Stimulated activated naive B cell treated with anti-CD40 and anti-IgM and Interleukin-4, amounts not matched to agents 10 μg/mL and 1 μg/mL and 100 μg/mL, for 72 hours (primary cell): ENCODE measurements at regions not wholly inside any gene's neighbourhood (a gene's known extent, or its start where the extent isn't known, plus 50 kb on each side); places are given as distances from the start of the nearest gene placed in this dataset.
"Not testable (repeated sequence)": the region's sequence is repeated elsewhere in the genome, so short reads cannot be mapped to it uniquely, and the experiment has no call there.

ENCODE experiments used
- ATAC-seq, 2 donors: fragments of 150-1000 bp; cut with Tn5 transposase; replicated peaks; 2 replicates each; pipeline ENCODE4 v1.10.0; 2021; ENCODE audit warnings: moderate library complexity in 1 of 2
- DNase-seq: peaks from one replicate; pipeline ENCODE4 v3.0.0; 2021
- H3K27ac Mint-ChIP-seq: one replicate; pipeline ENCODE4 v1.8.0; 2022; ENCODE audit warnings: mild to moderate bottlenecking, mixed read lengths
- H3K27me3 Mint-ChIP-seq, 2 donors: one replicate each; pipeline ENCODE4 v1.8.0; 2022; ENCODE audit warnings: mixed read lengths in 2 of 2
- H3K36me3 Mint-ChIP-seq, 2 donors: one replicate each; pipeline ENCODE4 v1.8.0; 2022; ENCODE audit warnings: mixed read lengths in 2 of 2, mild to moderate bottlenecking in 1 of 2
- H3K4me1 Mint-ChIP-seq, 2 donors: one replicate each; pipeline ENCODE4 v1.8.0; 2022; ENCODE audit warnings: mixed read lengths in 2 of 2, mild to moderate bottlenecking in 1 of 2
- H3K4me3 Mint-ChIP-seq, 2 donors: one replicate each; pipeline ENCODE4 v1.8.0; 2022; ENCODE audit warnings: mild to moderate bottlenecking in 2 of 2, mixed read lengths in 2 of 2, moderate library complexity in 1 of 2
- H3K9me3 Mint-ChIP-seq, 2 donors: one replicate each; pipeline ENCODE4 v1.8.0; 2022; ENCODE audit warnings: mixed read lengths in 2 of 2, mild to moderate bottlenecking in 1 of 2

GRCh38 chr6:117761610-117762009 lies 86.3 kb downstream of the NUS1 start:
- Mint-ChIP-seq H3K36me3 (no peaks in the 10 kb centered on the region), H3K27me3 (no peaks in the 10 kb centered on the region), H3K9me3 (peaks cover 13 to 16% of the 10 kb centered on the region in 2 donors), H3K4me1 (no peaks in the 10 kb centered on the region), H3K27ac (no peak overlapping the region), H3K4me3 (no peak overlapping the region)
- DNase-seq (no peak), ATAC-seq (no peak)

GRCh38 chr6:117771403-117771802 lies 96.1 kb downstream of the NUS1 start:
- Mint-ChIP-seq H3K27me3 (no peaks in the 10 kb centered on the region), H3K36me3 (no peaks in the 10 kb centered on the region), H3K4me1 (no peaks in the 10 kb centered on the region), H3K4me3 (no peak overlapping the region), H3K27ac (no peak overlapping the region), H3K9me3 (peaks cover 4 to 9% of the 10 kb centered on the region in 2 donors)
- DNase-seq (peak; percentile 13), ATAC-seq (peak; percentile 92 to 97)

- Mint-ChIP-seq H3K36me3 (no peaks in the 10 kb centered on the region), H3K4me1 (no peaks in the 10 kb centered on the region), H3K9me3 (no peaks in the 10 kb centered on the region), H3K4me3 (no peak overlapping the region), H3K27me3 (peaks cover 0 to 4% of the 10 kb centered on the region in 2 donors), H3K27ac (no peak overlapping the region)
- DNase-seq (no peak), ATAC-seq (peak; percentile 37 to 68)
These were observed 101.2 kb downstream of the NUS1 start for GRCh38 chr6:117776441-117776840.

GRCh38 chr6:117781550-117781949 lies 106.3 kb downstream of the NUS1 start:
- DNase-seq: no peak
- peaks cover 0 to 4% of the 10 kb centered on the region in 2 donors for H3K9me3 Mint-ChIP-seq
- H3K27me3 Mint-ChIP-seq: peaks cover 0 to 4% of the 10 kb centered on the region in 2 donors
- no peak overlapping the region for H3K27ac Mint-ChIP-seq
- ATAC-seq: no peak
- H3K4me1 Mint-ChIP-seq: no peaks in the 10 kb centered on the region
- H3K4me3 Mint-ChIP-seq: no peak overlapping the region
- H3K36me3 Mint-ChIP-seq: no peaks in the 10 kb centered on the region

- no peaks in the 10 kb centered on the region for H3K36me3 Mint-ChIP-seq
- DNase-seq (no peak), ATAC-seq (peak in 1 of 2 donors; percentile 10)
- H3K4me1 Mint-ChIP-seq: no peaks in the 10 kb centered on the region
- peaks cover 0 to 4% of the 10 kb centered on the region in 2 donors for H3K27me3 Mint-ChIP-seq
- peaks cover 0 to 4% of the 10 kb centered on the region in 2 donors for H3K9me3 Mint-ChIP-seq
- no peak overlapping the region for H3K27ac Mint-ChIP-seq
- no peak overlapping the region for H3K4me3 Mint-ChIP-seq
These were observed 108.0 kb downstream of the NUS1 start for GRCh38 chr6:117783279-117783678.

GRCh38 chr6:117791012-117791411 lies 115.7 kb downstream of the NUS1 start:
- ATAC-seq: no peak
- Mint-ChIP-seq H3K4me3 (no peak overlapping the region), H3K4me1 (no peaks in the 10 kb centered on the region), H3K27ac (no peak overlapping the region), H3K27me3 (no peaks in the 10 kb centered on the region), H3K9me3 (peaks cover 0 to 5% of the 10 kb centered on the region in 2 donors), H3K36me3 (no peaks in the 10 kb centered on the region)
- DNase-seq: no peak

GRCh38 chr6:117795234-117795633 lies 111.8 kb upstream of the SLC35F1 start:
- no peak overlapping the region for H3K27ac Mint-ChIP-seq
- no peaks in the 10 kb centered on the region for H3K36me3 Mint-ChIP-seq
- H3K9me3 Mint-ChIP-seq: peaks cover 0 to 7% of the 10 kb centered on the region in 2 donors
- H3K4me3 Mint-ChIP-seq: no peak overlapping the region
- ATAC-seq (no peak), DNase-seq (no peak)
- no peaks in the 10 kb centered on the region for H3K27me3 Mint-ChIP-seq
- H3K4me1 Mint-ChIP-seq: no peaks in the 10 kb centered on the region

- not testable (repeated sequence) for H3K36me3 Mint-ChIP-seq, H3K9me3 Mint-ChIP-seq, H3K27ac Mint-ChIP-seq, H3K27me3 Mint-ChIP-seq, H3K4me1 Mint-ChIP-seq, DNase-seq, H3K4me3 Mint-ChIP-seq, ATAC-seq
These were observed 108.2 kb upstream of the SLC35F1 start for GRCh38 chr6:117798819-117799218.

- DNase-seq (no peak), ATAC-seq (no peak)
- Mint-ChIP-seq H3K4me1 (no peaks in the 10 kb centered on the region), H3K27me3 (peaks cover 0 to 6% of the 10 kb centered on the region in 2 donors), H3K27ac (no peak overlapping the region), H3K36me3 (no peaks in the 10 kb centered on the region), H3K4me3 (no peak overlapping the region), H3K9me3 (peaks cover 0 to 4% of the 10 kb centered on the region in 2 donors)
These were observed 96.8 kb upstream of the SLC35F1 start for GRCh38 chr6:117810269-117810668.

- DNase-seq (no peak), ATAC-seq (no peak)
- no peak overlapping the region for H3K27ac Mint-ChIP-seq
- H3K27me3 Mint-ChIP-seq: no peaks in the 10 kb centered on the region
- no peaks in the 10 kb centered on the region for H3K36me3 Mint-ChIP-seq
- H3K4me3 Mint-ChIP-seq: no peak overlapping the region
- H3K4me1 Mint-ChIP-seq: no peaks in the 10 kb centered on the region
- peaks cover 4 to 10% of the 10 kb centered on the region in 2 donors for H3K9me3 Mint-ChIP-seq
These were observed 89.6 kb upstream of the SLC35F1 start for GRCh38 chr6:117817499-117817898.

- Mint-ChIP-seq H3K27ac (no peak overlapping the region), H3K4me1 (no peaks in the 10 kb centered on the region), H3K27me3 (no peaks in the 10 kb centered on the region), H3K4me3 (no peak overlapping the region), H3K9me3 (peaks cover 4 to 10% of the 10 kb centered on the region in 2 donors), H3K36me3 (no peaks in the 10 kb centered on the region)
- no peak for DNase-seq
- ATAC-seq: no peak
These were observed 89.1 kb upstream of the SLC35F1 start for GRCh38 chr6:117817992-117818391.

- H3K27ac Mint-ChIP-seq: no peak overlapping the region
- H3K4me3 Mint-ChIP-seq: no peak overlapping the region
- ATAC-seq: no peak
These were observed 88.6 kb upstream of the SLC35F1 start for GRCh38 chr6:117818449-117818848.

GRCh38 chr6:117829594-117830319 lies 77.3 kb upstream of the SLC35F1 start:
- H3K4me1 Mint-ChIP-seq: no peaks in the 10 kb centered on the region
- no peaks in the 10 kb centered on the region for H3K36me3 Mint-ChIP-seq
- H3K27me3 Mint-ChIP-seq: peaks cover 8 to 10% of the 10 kb centered on the region in 2 donors
- H3K9me3 Mint-ChIP-seq: peaks cover 5 to 9% of the 10 kb centered on the region in 2 donors
- DNase-seq (no peak), ATAC-seq (no peak)
- H3K4me3 Mint-ChIP-seq: no peak overlapping the region
- no peak overlapping the region for H3K27ac Mint-ChIP-seq

More at GRCh38 chr6:117818449-117818848, 88.6 kb upstream of the SLC35F1 start:
- no peak for DNase-seq
- Mint-ChIP-seq H3K27me3 (no peaks in the 10 kb centered on the region), H3K9me3 (peaks cover 4 to 10% of the 10 kb centered on the region in 2 donors), H3K36me3 (no peaks in the 10 kb centered on the region), H3K4me1 (no peaks in the 10 kb centered on the region)

GRCh38 chr6:117837261-117837660 lies 69.8 kb upstream of the SLC35F1 start:
- H3K27ac Mint-ChIP-seq: no peak overlapping the region
- no peak overlapping the region for H3K4me3 Mint-ChIP-seq
- ATAC-seq (no peak), DNase-seq (no peak)
- H3K36me3 Mint-ChIP-seq: no peaks in the 10 kb centered on the region
- no peaks in the 10 kb centered on the region for H3K27me3 Mint-ChIP-seq
- peaks cover 3 to 4% of the 10 kb centered on the region in 2 donors for H3K9me3 Mint-ChIP-seq
- H3K4me1 Mint-ChIP-seq: no peaks in the 10 kb centered on the region

- no peak for ATAC-seq
- no peak for DNase-seq
- no peak overlapping the region for H3K4me3 Mint-ChIP-seq
- H3K9me3 Mint-ChIP-seq: peaks cover 4 to 8% of the 10 kb centered on the region in 2 donors
- no peaks in the 10 kb centered on the region for H3K36me3 Mint-ChIP-seq
- no peaks in the 10 kb centered on the region for H3K4me1 Mint-ChIP-seq
- H3K27ac Mint-ChIP-seq: no peak overlapping the region
- H3K27me3 Mint-ChIP-seq: no peaks in the 10 kb centered on the region
These were observed 66.5 kb upstream of the SLC35F1 start for GRCh38 chr6:117840541-117840983.
